ENCODE measurements at regions not wholly inside any gene's neighbourhood (a gene's known extent, or its start where the extent isn't known, plus 50 kb on each side); places are given as distances from the start of the nearest gene placed in this dataset.
"Not testable (repeated sequence)": the region's sequence is repeated elsewhere in the genome, so short reads cannot be mapped to it uniquely, and the experiment has no call there.

GRCh38 chr1:95659588-95659987 lies 425.6 kb downstream of the RWDD3 start:
- Histone ChIP-seq H3K27me3 (ENCODE audit: control insufficient read depth, insufficient read depth, low read length) (no peaks in the 10 kb centered on the region), H3K27ac (ENCODE audit: low read depth, low read length) (no peak overlapping the region), H3K9me3 (ENCODE audit: control insufficient read depth, insufficient read depth, low read length) (no peaks in the 10 kb centered on the region), H3K4me1 (ENCODE audit: control insufficient read depth, insufficient read depth, low read length) (no peaks in the 10 kb centered on the region), H3K36me3 (ENCODE audit: control insufficient read depth, insufficient read depth, low read length) (no peaks in the 10 kb centered on the region), H3K4me3 (ENCODE audit: low read depth, low read length) (no peak overlapping the region), H3K9ac (ENCODE audit: low read depth, low read length) (no peak overlapping the region)

DNA sequence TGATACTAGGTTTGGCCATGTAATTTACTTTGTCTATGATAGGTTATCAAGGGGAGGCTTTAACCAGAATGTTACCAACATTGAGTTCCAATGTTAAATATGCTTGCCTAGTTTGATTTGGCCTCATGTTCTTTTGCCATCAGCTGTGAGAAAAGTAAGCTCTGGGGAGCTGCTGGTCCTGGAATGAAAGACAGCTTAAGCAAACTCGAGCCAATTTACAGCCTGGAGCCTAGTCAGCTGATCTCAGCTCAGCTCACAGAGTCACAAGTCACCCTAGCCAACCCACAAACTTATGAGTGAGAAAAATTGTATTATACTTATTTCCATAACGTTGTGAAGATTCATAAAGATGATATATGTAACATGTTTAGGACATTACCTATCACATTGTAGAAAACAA lies 426.7 kb downstream of the RWDD3 start:
- H3K9me3 ChIP-seq (ENCODE audit: control insufficient read depth, insufficient read depth, low read length) = no peaks in the 10 kb centered on the region
- H3K4me1 ChIP-seq (ENCODE audit: control insufficient read depth, insufficient read depth, low read length) = no peaks in the 10 kb centered on the region
- H3K36me3 ChIP-seq (ENCODE audit: control insufficient read depth, insufficient read depth, low read length) = no peaks in the 10 kb centered on the region
- H3K4me3 ChIP-seq (ENCODE audit: low read depth, low read length) = no peak overlapping the region
- H3K27me3 ChIP-seq (ENCODE audit: control insufficient read depth, insufficient read depth, low read length) = no peaks in the 10 kb centered on the region
- H3K27ac ChIP-seq (ENCODE audit: low read depth, low read length) = no peak overlapping the region
- no peak overlapping the region for H3K9ac ChIP-seq (ENCODE audit: low read depth, low read length)

DNA sequence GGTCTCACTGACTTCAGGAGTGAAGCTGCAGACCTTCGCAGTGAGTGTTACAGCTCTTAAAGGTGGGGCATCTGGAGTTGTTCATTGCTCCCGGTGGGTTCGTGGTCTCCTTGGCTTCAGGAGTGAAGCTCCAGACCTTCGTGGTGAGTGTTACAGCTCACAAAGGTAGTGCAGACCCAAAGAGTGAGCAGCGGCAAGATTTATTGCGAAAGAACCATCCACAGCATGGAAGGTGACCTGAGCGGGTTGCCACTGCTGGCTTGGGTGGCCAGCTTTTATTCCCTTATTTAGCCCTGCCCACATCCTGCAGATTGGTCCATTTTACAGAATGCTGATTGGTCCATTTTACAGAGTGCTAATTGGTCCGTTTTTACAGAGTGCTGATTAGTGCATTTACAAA lies 429.5 kb downstream of the RWDD3 start:
- not testable (repeated sequence) for H3K27ac ChIP-seq (ENCODE audit: low read depth, low read length); H3K4me1 ChIP-seq (ENCODE audit: control insufficient read depth, insufficient read depth, low read length); H3K9ac ChIP-seq (ENCODE audit: low read depth, low read length); H3K9me3 ChIP-seq (ENCODE audit: control insufficient read depth, insufficient read depth, low read length); H3K36me3 ChIP-seq (ENCODE audit: control insufficient read depth, insufficient read depth, low read length); H3K27me3 ChIP-seq (ENCODE audit: control insufficient read depth, insufficient read depth, low read length); H3K4me3 ChIP-seq (ENCODE audit: low read depth, low read length)

- Histone ChIP-seq H3K36me3 (ENCODE audit: control insufficient read depth, insufficient read depth, low read length) (no peaks in the 10 kb centered on the region), H3K4me3 (ENCODE audit: low read depth, low read length) (no peak overlapping the region), H3K27ac (ENCODE audit: low read depth, low read length) (no peak overlapping the region), H3K4me1 (ENCODE audit: control insufficient read depth, insufficient read depth, low read length) (no peaks in the 10 kb centered on the region), H3K27me3 (ENCODE audit: control insufficient read depth, insufficient read depth, low read length) (no peaks in the 10 kb centered on the region), H3K9me3 (ENCODE audit: control insufficient read depth, insufficient read depth, low read length) (no peaks in the 10 kb centered on the region), H3K9ac (ENCODE audit: low read depth, low read length) (no peak overlapping the region)
Measured at GRCh38 chr1:95668165-95668564, 434.2 kb downstream of the RWDD3 start.

DNA sequence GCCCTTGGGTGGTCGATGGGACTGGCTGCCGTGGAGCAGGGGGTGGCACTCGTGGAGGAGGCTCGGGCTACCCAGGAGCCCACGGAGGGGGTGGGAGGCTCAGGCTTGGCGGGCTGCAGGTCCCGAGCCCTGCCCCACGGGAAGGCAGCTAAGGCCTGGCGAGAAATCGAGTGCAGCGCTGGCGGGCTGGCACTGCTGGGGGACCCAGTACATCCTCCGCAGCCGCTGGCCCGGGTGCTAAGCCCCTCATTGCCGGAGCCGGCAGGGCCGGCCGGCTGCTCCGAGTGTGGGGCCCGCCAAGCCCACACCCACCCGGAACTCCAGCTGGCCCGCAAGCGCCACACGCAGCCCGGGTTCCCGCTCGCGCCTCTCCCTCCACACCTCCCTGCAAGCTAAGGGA lies 435.6 kb downstream of the RWDD3 start:
- not testable (repeated sequence) for H3K4me3 ChIP-seq (ENCODE audit: low read depth, low read length); H3K27me3 ChIP-seq (ENCODE audit: control insufficient read depth, insufficient read depth, low read length); H3K9ac ChIP-seq (ENCODE audit: low read depth, low read length); H3K27ac ChIP-seq (ENCODE audit: low read depth, low read length); H3K4me1 ChIP-seq (ENCODE audit: control insufficient read depth, insufficient read depth, low read length); H3K9me3 ChIP-seq (ENCODE audit: control insufficient read depth, insufficient read depth, low read length); H3K36me3 ChIP-seq (ENCODE audit: control insufficient read depth, insufficient read depth, low read length)

DNA sequence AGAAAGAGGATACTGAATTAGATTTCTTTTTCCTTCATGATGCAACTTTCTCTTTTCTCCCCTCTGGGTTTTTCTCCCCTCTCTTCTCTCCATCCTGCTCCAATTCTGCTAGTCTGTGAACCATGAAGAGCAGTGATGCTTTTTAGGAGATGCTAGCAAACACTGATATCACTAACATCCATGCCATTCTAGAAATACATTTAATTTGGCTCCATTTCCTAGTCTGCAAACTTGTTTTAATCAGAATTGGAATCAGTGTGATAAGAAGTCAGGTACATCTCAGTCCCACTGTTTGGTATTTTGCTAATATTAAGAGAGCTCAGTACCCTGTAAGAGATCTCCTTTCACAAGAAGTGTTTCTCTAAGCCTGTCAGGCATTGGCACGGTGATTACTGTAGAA lies 437.1 kb downstream of the RWDD3 start:
- no peaks in the 10 kb centered on the region for H3K27me3 ChIP-seq (ENCODE audit: control insufficient read depth, insufficient read depth, low read length)
- H3K9me3 ChIP-seq (ENCODE audit: control insufficient read depth, insufficient read depth, low read length) = no peaks in the 10 kb centered on the region
- H3K4me1 ChIP-seq (ENCODE audit: control insufficient read depth, insufficient read depth, low read length) = no peaks in the 10 kb centered on the region
- H3K36me3 ChIP-seq (ENCODE audit: control insufficient read depth, insufficient read depth, low read length) = no peaks in the 10 kb centered on the region
- no peak overlapping the region for H3K4me3 ChIP-seq (ENCODE audit: low read depth, low read length)
- no peak overlapping the region for H3K27ac ChIP-seq (ENCODE audit: low read depth, low read length)
- H3K9ac ChIP-seq (ENCODE audit: low read depth, low read length) = no peak overlapping the region

- Histone ChIP-seq H3K36me3 (ENCODE audit: control insufficient read depth, insufficient read depth, low read length) (no peaks in the 10 kb centered on the region), H3K27me3 (ENCODE audit: control insufficient read depth, insufficient read depth, low read length) (no peaks in the 10 kb centered on the region), H3K27ac (ENCODE audit: low read depth, low read length) (no peak overlapping the region), H3K9ac (ENCODE audit: low read depth, low read length) (no peak overlapping the region), H3K9me3 (ENCODE audit: control insufficient read depth, insufficient read depth, low read length) (no peaks in the 10 kb centered on the region), H3K4me1 (ENCODE audit: control insufficient read depth, insufficient read depth, low read length) (no peaks in the 10 kb centered on the region), H3K4me3 (ENCODE audit: low read depth, low read length) (no peak overlapping the region)
Measured at GRCh38 chr1:95679262-95679661, 445.3 kb downstream of the RWDD3 start.

DNA sequence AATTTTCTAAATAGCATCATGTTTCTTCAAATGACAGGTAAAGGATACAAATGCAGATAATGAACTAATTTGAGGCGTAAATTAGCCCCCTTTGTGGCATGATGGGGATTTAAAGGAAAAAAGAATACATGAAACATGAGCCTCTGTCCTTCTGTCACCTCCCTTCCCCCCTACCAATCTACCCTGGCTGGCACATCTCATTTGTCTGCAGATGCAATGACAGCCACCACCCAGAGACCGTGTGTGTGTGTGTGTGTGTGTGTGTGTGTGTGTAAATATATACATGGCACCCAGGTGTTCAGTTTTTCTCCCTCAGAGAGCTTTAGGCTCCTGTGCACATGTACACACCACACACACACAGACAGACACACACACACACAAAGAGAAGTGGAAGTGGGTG lies 451.1 kb downstream of the RWDD3 start:
- Histone ChIP-seq H3K9me3 (ENCODE audit: control insufficient read depth, insufficient read depth, low read length) (no peaks in the 10 kb centered on the region), H3K27me3 (ENCODE audit: control insufficient read depth, insufficient read depth, low read length) (no peaks in the 10 kb centered on the region), H3K4me1 (ENCODE audit: control insufficient read depth, insufficient read depth, low read length) (no peaks in the 10 kb centered on the region), H3K36me3 (ENCODE audit: control insufficient read depth, insufficient read depth, low read length) (no peaks in the 10 kb centered on the region), H3K27ac (ENCODE audit: low read depth, low read length) (no peak overlapping the region), H3K4me3 (ENCODE audit: low read depth, low read length) (no peak overlapping the region), H3K9ac (ENCODE audit: low read depth, low read length) (no peak overlapping the region)

- Histone ChIP-seq H3K4me3 (ENCODE audit: low read depth, low read length) (no peak overlapping the region), H3K27ac (ENCODE audit: low read depth, low read length) (no peak overlapping the region), H3K4me1 (ENCODE audit: control insufficient read depth, insufficient read depth, low read length) (no peaks in the 10 kb centered on the region), H3K9me3 (ENCODE audit: control insufficient read depth, insufficient read depth, low read length) (no peaks in the 10 kb centered on the region), H3K27me3 (ENCODE audit: control insufficient read depth, insufficient read depth, low read length) (no peaks in the 10 kb centered on the region), H3K36me3 (ENCODE audit: control insufficient read depth, insufficient read depth, low read length) (no peaks in the 10 kb centered on the region), H3K9ac (ENCODE audit: low read depth, low read length) (no peak overlapping the region)
Measured at GRCh38 chr1:95686217-95686616, 452.2 kb downstream of the RWDD3 start.

DNA sequence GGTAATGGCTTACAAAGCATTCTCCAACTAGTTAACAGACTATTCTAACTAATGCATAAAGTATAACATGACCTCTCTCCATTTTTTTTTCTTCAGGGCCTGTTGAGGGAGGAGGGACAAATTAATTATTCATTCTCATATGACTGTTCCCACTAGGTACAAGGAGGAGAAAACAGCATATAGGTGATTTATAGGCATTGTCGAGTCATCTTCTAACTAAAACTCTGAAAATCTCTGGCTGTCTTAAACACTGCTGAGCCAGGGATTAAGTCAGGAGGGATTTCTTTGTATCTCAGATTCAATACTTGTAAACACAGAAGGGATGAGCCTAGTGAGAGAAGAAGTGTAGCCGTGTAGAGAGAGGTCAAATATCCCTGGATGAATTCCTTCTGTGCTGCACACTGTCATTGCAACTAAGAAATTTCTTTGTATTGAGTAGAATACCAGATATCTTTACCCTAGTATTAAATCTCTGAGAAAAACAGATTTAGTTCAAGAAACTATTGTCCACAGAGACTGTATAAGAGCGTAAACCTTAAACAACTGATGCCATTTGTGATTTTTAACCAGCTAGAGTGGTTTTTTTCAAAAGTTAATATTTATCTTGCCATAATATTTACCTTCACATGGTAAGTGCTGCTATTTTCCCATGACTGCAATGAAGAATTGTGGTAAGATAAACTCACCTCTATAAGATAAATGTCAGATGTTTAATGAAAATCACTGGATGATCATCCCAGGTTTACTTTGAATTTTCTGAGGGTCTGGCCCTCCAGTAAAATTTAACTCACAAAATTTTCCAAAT lies 465.3 kb downstream of the RWDD3 start:
- Histone ChIP-seq H3K9ac (ENCODE audit: low read depth, low read length) (no peak overlapping the region), H3K36me3 (ENCODE audit: control insufficient read depth, insufficient read depth, low read length) (no peaks in the 10 kb centered on the region), H3K27me3 (ENCODE audit: control insufficient read depth, insufficient read depth, low read length) (no peaks in the 10 kb centered on the region), H3K9me3 (ENCODE audit: control insufficient read depth, insufficient read depth, low read length) (peaks cover 8% of the 10 kb centered on the region), H3K27ac (ENCODE audit: low read depth, low read length) (no peak overlapping the region), H3K4me1 (ENCODE audit: control insufficient read depth, insufficient read depth, low read length) (no peaks in the 10 kb centered on the region), H3K4me3 (ENCODE audit: low read depth, low read length) (no peak overlapping the region)

DNA sequence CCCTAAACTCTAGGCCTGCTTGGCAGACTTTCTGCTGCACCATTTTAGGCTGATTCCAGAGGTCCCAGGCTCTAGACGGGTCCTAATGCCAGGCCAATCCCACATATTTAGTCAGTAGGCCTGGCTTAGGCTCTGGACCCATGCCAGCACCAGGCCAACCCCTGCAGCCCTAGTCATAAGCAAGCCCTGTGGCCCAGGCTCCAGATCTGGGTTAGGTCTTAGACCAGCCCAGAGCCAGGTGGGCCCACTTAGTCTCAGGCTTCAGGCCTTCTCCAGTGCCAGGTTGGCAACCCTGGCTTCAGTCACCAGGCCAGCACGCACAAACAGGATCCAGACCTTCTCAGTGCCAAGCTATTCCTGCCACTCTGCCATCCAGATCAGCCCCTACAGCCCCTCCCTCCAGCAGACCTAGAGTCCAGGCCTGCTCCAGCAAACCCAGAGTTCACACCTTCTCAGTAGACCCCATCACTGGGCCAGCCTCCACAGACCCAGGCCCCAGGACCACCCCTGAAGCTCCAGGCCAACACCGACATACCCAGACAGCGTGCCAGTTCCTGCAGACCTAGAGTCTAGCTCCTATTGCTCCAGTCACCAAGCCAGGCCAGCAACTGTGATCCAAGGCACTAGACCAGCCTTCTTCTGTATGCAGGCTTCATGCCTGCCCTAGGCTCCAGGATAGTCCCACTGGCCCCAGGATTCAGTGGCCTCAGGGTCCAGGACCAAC lies 467.6 kb downstream of the RWDD3 start:
- no peaks in the 10 kb centered on the region for H3K4me1 ChIP-seq (ENCODE audit: control insufficient read depth, insufficient read depth, low read length)

More for the DNA sequence above, 467.6 kb downstream of the RWDD3 start:
- no peaks in the 10 kb centered on the region for H3K36me3 ChIP-seq (ENCODE audit: control insufficient read depth, insufficient read depth, low read length)
- H3K27me3 ChIP-seq (ENCODE audit: control insufficient read depth, insufficient read depth, low read length) = no peaks in the 10 kb centered on the region
- no peak overlapping the region for H3K27ac ChIP-seq (ENCODE audit: low read depth, low read length)
- peaks cover 17% of the 10 kb centered on the region for H3K9me3 ChIP-seq (ENCODE audit: control insufficient read depth, insufficient read depth, low read length)
- H3K4me3 ChIP-seq (ENCODE audit: low read depth, low read length) = no peak overlapping the region
- no peak overlapping the region for H3K9ac ChIP-seq (ENCODE audit: low read depth, low read length)

Measured in HUES48 (cell line).